ENCODE measurements at regions not wholly inside any gene's neighbourhood (a gene's known extent, or its start where the extent isn't known, plus 50 kb on each side); places are given as distances from the start of the nearest gene placed in this dataset.

GRCh38 chr19:31908080-31908479 lies 437.3 kb upstream of the ZNF507 start:
- H3K9me2 ChIP-seq (replicated peaks; ENCODE audit: insufficient read depth, low read length): no peaks in the 10 kb centered on the region
- peaks cover 59% of the 10 kb centered on the region for H3K27me3 ChIP-seq (replicated peaks; ENCODE audit: insufficient read depth, low read length)
- TF ChIP-seq CTCF (IDR thresholded peaks at IDR 0.05; ENCODE audit: low read length) (no peak), EZH2phosphoT487 (IDR thresholded peaks at IDR 0.05; ENCODE audit: low read length) (no peak), EZH2 (optimal IDR thresholded peaks at IDR 0.05; ENCODE audit: low read depth, low read length) (no peak)
- no peaks in the 10 kb centered on the region for H3F3A ChIP-seq (ENCODE audit: insufficient read depth, low read length)
- H3K4me3 ChIP-seq (ENCODE audit: low read length): no peak overlapping the region
- H3K27ac ChIP-seq (ENCODE audit: low read length): no peak overlapping the region
- no peak overlapping the region for H3K9ac ChIP-seq (ENCODE audit: low read length)
- no peak for DNase-seq
- H3K36me3 ChIP-seq (replicated peaks; ENCODE audit: insufficient read depth, low read length): no peaks in the 10 kb centered on the region
- no peaks in the 10 kb centered on the region; the same call in 1 of the 2 replicates for H3K4me1 ChIP-seq (ENCODE audit: low read length)
- no peak overlapping the region for H3K4me2 ChIP-seq (ENCODE audit: low read depth, low read length)
- H2AFZ ChIP-seq (ENCODE audit: low read length): no peak overlapping the region
- H3K79me2 ChIP-seq (ENCODE audit: low read length): no peaks in the 10 kb centered on the region
- H3K9me3 ChIP-seq (replicated peaks; ENCODE audit: insufficient read depth, low read length): no peaks in the 10 kb centered on the region
- H4K20me1 ChIP-seq (ENCODE audit: insufficient read depth, low read length): no peaks in the 10 kb centered on the region

GRCh38 chr19:31908496-31909225 lies 436.7 kb upstream of the ZNF507 start:
- H3K4me2 ChIP-seq (ENCODE audit: low read depth, low read length): no peak overlapping the region

GRCh38 chr19:31910224-31910623 lies 435.2 kb upstream of the ZNF507 start:
- Histone ChIP-seq H3K27me3 (replicated peaks; ENCODE audit: insufficient read depth, low read length) (peaks cover 66% of the 10 kb centered on the region), H3K9me2 (replicated peaks; ENCODE audit: insufficient read depth, low read length) (no peaks in the 10 kb centered on the region), H3K9me3 (replicated peaks; ENCODE audit: insufficient read depth, low read length) (no peaks in the 10 kb centered on the region), H3K27ac (ENCODE audit: low read length) (no peak overlapping the region), H3K9ac (ENCODE audit: low read length) (no peak overlapping the region), H3K4me3 (ENCODE audit: low read length) (no peak overlapping the region), H2AFZ (ENCODE audit: low read length) (no peak overlapping the region), H3K36me3 (replicated peaks; ENCODE audit: insufficient read depth, low read length) (no peaks in the 10 kb centered on the region), H3K4me2 (ENCODE audit: low read depth, low read length) (no peak overlapping the region), H3K4me1 (ENCODE audit: low read length) (no peaks in the 10 kb centered on the region; the same call in 1 of the 2 replicates), H4K20me1 (ENCODE audit: insufficient read depth, low read length) (no peaks in the 10 kb centered on the region), H3F3A (ENCODE audit: insufficient read depth, low read length) (no peaks in the 10 kb centered on the region), H3K79me2 (ENCODE audit: low read length) (no peaks in the 10 kb centered on the region)
- TF ChIP-seq CTCF (IDR thresholded peaks at IDR 0.05; ENCODE audit: low read length) (no peak), EZH2 (optimal IDR thresholded peaks at IDR 0.05; ENCODE audit: low read depth, low read length) (no peak), EZH2phosphoT487 (IDR thresholded peaks at IDR 0.05; ENCODE audit: low read length) (no peak)
- DNase-seq: no peak

More at GRCh38 chr19:31908496-31909225, 436.7 kb upstream of the ZNF507 start:
- no peaks in the 10 kb centered on the region for H3K9me2 ChIP-seq (replicated peaks; ENCODE audit: insufficient read depth, low read length)
- H3K79me2 ChIP-seq (ENCODE audit: low read length): no peaks in the 10 kb centered on the region
- no peak overlapping the region for H3K4me3 ChIP-seq (ENCODE audit: low read length)
- H3K27ac ChIP-seq (ENCODE audit: low read length): no peak overlapping the region
- peaks cover 64% of the 10 kb centered on the region for H3K27me3 ChIP-seq (replicated peaks; ENCODE audit: insufficient read depth, low read length)
- no peak overlapping the region for H3K9ac ChIP-seq (ENCODE audit: low read length)
- no peak overlapping the region for H2AFZ ChIP-seq (ENCODE audit: low read length)
- no peaks in the 10 kb centered on the region; the same call in 1 of the 2 replicates for H3K4me1 ChIP-seq (ENCODE audit: low read length)
- H4K20me1 ChIP-seq (ENCODE audit: insufficient read depth, low read length): no peaks in the 10 kb centered on the region
- H3F3A ChIP-seq (ENCODE audit: insufficient read depth, low read length): no peaks in the 10 kb centered on the region
- no peak for TF ChIP-seq CTCF (IDR thresholded peaks at IDR 0.05; ENCODE audit: low read length)
- no peak for TF ChIP-seq EZH2 (optimal IDR thresholded peaks at IDR 0.05; ENCODE audit: low read depth, low read length)
- no peak for TF ChIP-seq EZH2phosphoT487 (IDR thresholded peaks at IDR 0.05; ENCODE audit: low read length)
- no peaks in the 10 kb centered on the region for H3K9me3 ChIP-seq (replicated peaks; ENCODE audit: insufficient read depth, low read length)
- H3K36me3 ChIP-seq (replicated peaks; ENCODE audit: insufficient read depth, low read length): no peaks in the 10 kb centered on the region
- no peak for DNase-seq

All from MM.1S (cell line).